H9 (cell line): ENCODE measurements at regions not wholly inside any gene's neighbourhood (a gene's known extent, or its start where the extent isn't known, plus 50 kb on each side); places are given as distances from the start of the nearest gene placed in this dataset.

Experiments used
- DNase-seq: peaks from one replicate; pipeline ENCODE4 v3.0.0-alpha.2; 2017
- H2AFZ ChIP-seq: one replicate; pipeline ENCODE4 v1.6.1; 2013; ENCODE audit warnings: mild to moderate bottlenecking, low read length, control low read depth, moderate library complexity
- H2AK5ac ChIP-seq: 2 replicates; pipeline ENCODE4 v1.6.1; 2013; ENCODE audit warnings: low read length, control low read depth, mixed read lengths; ENCODE audit not compliant: insufficient read length
- H2BK120ac ChIP-seq: one replicate; pipeline ENCODE4 v1.6.1; 2013; ENCODE audit warnings: low read depth, mild to moderate bottlenecking, low read length, control low read depth, inconsistent platforms; ENCODE audit not compliant: poor library complexity, severe bottlenecking
- H2BK12ac ChIP-seq: 2 replicates; pipeline ENCODE4 v1.6.1; 2013; ENCODE audit warnings: low read length, control low read depth, mixed read lengths, low read depth; ENCODE audit not compliant: insufficient read length
- H2BK15ac ChIP-seq: 2 replicates; pipeline ENCODE4 v1.6.1; 2013; ENCODE audit warnings: low read depth, low read length, control low read depth
- H2BK20ac ChIP-seq: one replicate; pipeline ENCODE4 v1.6.1; 2013; ENCODE audit warnings: low read depth, mild to moderate bottlenecking, low read length, control low read depth, inconsistent platforms; ENCODE audit not compliant: poor library complexity, severe bottlenecking
- H2BK5ac ChIP-seq: 2 replicates; pipeline ENCODE4 v1.6.1; 2013; ENCODE audit warnings: low read length, control low read depth, mixed read lengths; ENCODE audit not compliant: insufficient read length
- H3K14ac ChIP-seq: 2 replicates; pipeline ENCODE4 v1.6.1; 2013; ENCODE audit warnings: low read length, control low read depth; ENCODE audit not compliant: insufficient read depth
- H3K18ac ChIP-seq: 2 replicates; pipeline ENCODE4 v1.6.1; 2013; ENCODE audit warnings: low read depth, mild to moderate bottlenecking, mixed read lengths, low read length, control low read depth; ENCODE audit not compliant: insufficient read length
- H3K23ac ChIP-seq: 2 replicates; pipeline ENCODE4 v1.6.1; 2013; ENCODE audit warnings: low read length, control low read depth, mixed read lengths, low read depth; ENCODE audit not compliant: insufficient read length
- H3K23me2 ChIP-seq: 2 replicates; pipeline ENCODE4 v1.6.1; 2013; ENCODE audit warnings: low read depth, mild to moderate bottlenecking, mixed read lengths, low read length, control low read depth; ENCODE audit not compliant: insufficient read length, poor library complexity, severe bottlenecking
- H3K27ac ChIP-seq: 2 replicates; pipeline ENCODE4 v1.5.1; 2013; ENCODE audit warnings: low read length, control low read depth, mixed read lengths, low read depth; ENCODE audit not compliant: insufficient read length
- H3K27me3 ChIP-seq: 2 replicates; pipeline ENCODE4 v1.6.1; 2013; ENCODE audit warnings: low read length, control low read depth, inconsistent platforms; ENCODE audit not compliant: insufficient read depth
- H3K4ac ChIP-seq: 2 replicates; pipeline ENCODE4 v1.6.1; 2013; ENCODE audit warnings: low read depth, mild to moderate bottlenecking, control low read depth, inconsistent platforms, low read length, moderate library complexity
- H3K4me1 ChIP-seq: 2 replicates; pipeline ENCODE4 v1.6.1; 2013; ENCODE audit warnings: low read length, control low read depth, inconsistent platforms; ENCODE audit not compliant: insufficient read depth
- H3K4me2 ChIP-seq: 2 replicates; pipeline ENCODE4 v1.6.1; 2013; ENCODE audit warnings: low read length, control low read depth, mixed read lengths; ENCODE audit not compliant: insufficient read length, insufficient read depth
- H3K56ac ChIP-seq: 2 replicates; pipeline ENCODE4 v1.6.1; 2013; ENCODE audit warnings: low read depth, mild to moderate bottlenecking, mixed read lengths, low read length, control low read depth; ENCODE audit not compliant: insufficient read length
- H3K79me1 ChIP-seq: 2 replicates; pipeline ENCODE4 v1.6.1; 2013; ENCODE audit warnings: low read depth, mild to moderate bottlenecking, moderate library complexity, low read length, control low read depth, inconsistent platforms; ENCODE audit not compliant: insufficient read depth, poor library complexity, severe bottlenecking
- H3K79me2 ChIP-seq: 2 replicates; pipeline ENCODE4 v1.6.1; 2013; ENCODE audit warnings: low read length, control low read depth, inconsistent platforms; ENCODE audit not compliant: insufficient read depth
- H3K9ac ChIP-seq: 2 replicates; pipeline ENCODE4 v1.6.1; 2013; ENCODE audit warnings: low read length, control low read depth, mixed read lengths; ENCODE audit not compliant: insufficient read length; ENCODE audit errors: extremely low read depth
- H3K9me3 ChIP-seq: one replicate; pipeline ENCODE4 v1.6.1; 2013; ENCODE audit warnings: low read depth, low read length, inconsistent platforms; ENCODE audit not compliant: control insufficient read depth
- H3T11ph ChIP-seq: one replicate; pipeline ENCODE4 v1.6.1; 2013; ENCODE audit warnings: mild to moderate bottlenecking, low read length, control low read depth, inconsistent platforms
- H4K20me1 ChIP-seq: one replicate; pipeline ENCODE4 v1.6.1; 2013; ENCODE audit not compliant: control insufficient read depth, insufficient read length, insufficient read depth
- H4K5ac ChIP-seq: 2 replicates; pipeline ENCODE4 v1.6.1; 2013; ENCODE audit warnings: low read depth, mild to moderate bottlenecking, mixed read lengths, low read length, control low read depth; ENCODE audit not compliant: insufficient read length
- H4K8ac ChIP-seq: replicated peaks from 2 replicates; pipeline ENCODE4 v1.6.1; 2013; ENCODE audit warnings: low read length, control low read depth, mixed read lengths, low read depth; ENCODE audit not compliant: insufficient read length
- H4K91ac ChIP-seq: 2 replicates; pipeline ENCODE4 v1.6.1; 2013; ENCODE audit warnings: low read depth, mild to moderate bottlenecking, moderate library complexity, mixed read lengths, low read length, control low read depth; ENCODE audit not compliant: insufficient read length
- H3K27ac Mint-ChIP-seq, 3 experiments: 2 replicates in 2 of 3; 3 replicates in 1 of 3; pipeline ENCODE4 v1.8.0; 2020 to 2021; ENCODE audit warnings: mixed read lengths in 3 of 3, mild to moderate bottlenecking in 1 of 3, moderate library complexity in 1 of 3
- H3K27me3 Mint-ChIP-seq: 2 replicates; pipeline ENCODE4 v1.8.0; 2021; ENCODE audit warnings: low read depth, mild to moderate bottlenecking, moderate library complexity, mixed read lengths
- H3K36me3 Mint-ChIP-seq, 3 experiments: 2 replicates in 2 of 3; 3 replicates in 1 of 3; pipeline ENCODE4 v1.8.0; 2020 to 2021; ENCODE audit warnings: low read depth in 3 of 3, mixed read lengths in 3 of 3; ENCODE audit not compliant: insufficient read depth in 1 of 3
- H3K4me1 Mint-ChIP-seq, 2 experiments: 2 replicates each; pipeline ENCODE4 v1.8.0; 2020; ENCODE audit warnings: mixed read lengths in 2 of 2
- H3K4me3 Mint-ChIP-seq, 2 experiments: 2 replicates in 1 of 2; 3 replicates in 1 of 2; pipeline ENCODE4 v1.8.0; 2020 to 2021; ENCODE audit warnings: mild to moderate bottlenecking in 2 of 2, mixed read lengths in 2 of 2, moderate library complexity in 1 of 2
- H3K9me3 Mint-ChIP-seq, 2 experiments: 2 replicates in 1 of 2; 3 replicates in 1 of 2; pipeline ENCODE4 v1.8.0; 2020; ENCODE audit warnings: mild to moderate bottlenecking in 2 of 2, mixed read lengths in 2 of 2, moderate library complexity in 1 of 2
- WGBS: extraction: QIAGEN DNeasy Blood & Tissue Kit; methylation state at CpG from one replicate; pipeline ENCODE4 v1.1.7; 2013; ENCODE audit warnings: missing lambda C conversion rate, low lambda C conversion rate, mixed read lengths; ENCODE audit not compliant: insufficient read length; ENCODE audit errors: extremely low coverage; 5-methylcytosine and 5-hydroxymethylcytosine counted together
- TF ChIP-seq, protein P1 (sequence below): fragments of 200-600 bp; sonication (generic); conservative IDR thresholded peaks from 3 replicates; pipeline ENCODE4 v1.8.0; 2021; ENCODE audit warnings: antibody characterized with exemption, mild to moderate bottlenecking

DNA sequence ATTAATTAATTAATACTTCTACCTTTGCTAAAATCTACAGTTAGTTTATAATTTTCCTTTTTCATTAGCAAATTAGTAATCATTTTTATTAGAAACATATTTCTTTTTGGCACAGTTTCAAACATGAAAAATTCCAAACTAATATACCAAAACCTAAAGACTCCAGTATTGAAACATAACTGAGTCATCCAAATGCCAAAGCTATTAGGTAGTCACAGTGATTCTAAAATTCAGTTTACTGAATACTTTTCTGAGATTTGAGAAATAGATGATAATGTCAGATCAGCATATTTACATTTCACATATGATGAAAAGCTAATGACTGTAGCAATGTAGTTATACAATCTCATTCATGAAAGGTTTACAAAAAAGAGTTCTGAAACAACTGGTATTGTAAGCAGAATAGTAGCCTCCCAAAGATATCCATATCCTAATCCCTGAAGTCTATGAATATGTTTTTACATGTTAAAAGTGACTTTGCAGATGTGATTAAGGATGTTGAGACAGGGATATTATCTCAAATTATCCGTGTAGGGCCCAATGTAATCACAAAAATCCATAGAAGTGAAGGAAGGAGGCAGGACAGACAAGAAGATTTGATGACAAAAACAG, 680.2 kb upstream of the CHAC2 start:
- no peak overlapping the region for H3K9ac ChIP-seq
- no peak overlapping the region for H3K27ac Mint-ChIP-seq
- no CpG with 5 or more reads among the region's 1 CpG for WGBS

More for the DNA sequence above, 680.2 kb upstream of the CHAC2 start:
- Histone ChIP-seq H2AFZ (no peak overlapping the region), H3K27me3 (no peaks in the 10 kb centered on the region), H3K18ac (no peak overlapping the region), H4K91ac (no peak overlapping the region), H3K14ac (no peak overlapping the region), H3K4me2 (no peak overlapping the region), H2BK20ac (no peak overlapping the region), H3K27ac (no peak overlapping the region), H3K23ac (no peak overlapping the region), H4K8ac (no peak overlapping the region), H3K4ac (no peak overlapping the region), H3K9me3 (no peaks in the 10 kb centered on the region), H3K79me1 (no peaks in the 10 kb centered on the region), H2BK15ac (no peak overlapping the region), H3K79me2 (no peaks in the 10 kb centered on the region), H2BK120ac (no peak overlapping the region), H2BK12ac (no peak overlapping the region), H2BK5ac (no peak overlapping the region), H4K20me1 (no peaks in the 10 kb centered on the region), H3K4me1 (no peaks in the 10 kb centered on the region), H3T11ph (no peak overlapping the region), H3K56ac (no peak overlapping the region), H4K5ac (no peak overlapping the region), H3K23me2 (no peaks in the 10 kb centered on the region), H2AK5ac (no peak overlapping the region)
- TF ChIP-seq, protein P1, sequence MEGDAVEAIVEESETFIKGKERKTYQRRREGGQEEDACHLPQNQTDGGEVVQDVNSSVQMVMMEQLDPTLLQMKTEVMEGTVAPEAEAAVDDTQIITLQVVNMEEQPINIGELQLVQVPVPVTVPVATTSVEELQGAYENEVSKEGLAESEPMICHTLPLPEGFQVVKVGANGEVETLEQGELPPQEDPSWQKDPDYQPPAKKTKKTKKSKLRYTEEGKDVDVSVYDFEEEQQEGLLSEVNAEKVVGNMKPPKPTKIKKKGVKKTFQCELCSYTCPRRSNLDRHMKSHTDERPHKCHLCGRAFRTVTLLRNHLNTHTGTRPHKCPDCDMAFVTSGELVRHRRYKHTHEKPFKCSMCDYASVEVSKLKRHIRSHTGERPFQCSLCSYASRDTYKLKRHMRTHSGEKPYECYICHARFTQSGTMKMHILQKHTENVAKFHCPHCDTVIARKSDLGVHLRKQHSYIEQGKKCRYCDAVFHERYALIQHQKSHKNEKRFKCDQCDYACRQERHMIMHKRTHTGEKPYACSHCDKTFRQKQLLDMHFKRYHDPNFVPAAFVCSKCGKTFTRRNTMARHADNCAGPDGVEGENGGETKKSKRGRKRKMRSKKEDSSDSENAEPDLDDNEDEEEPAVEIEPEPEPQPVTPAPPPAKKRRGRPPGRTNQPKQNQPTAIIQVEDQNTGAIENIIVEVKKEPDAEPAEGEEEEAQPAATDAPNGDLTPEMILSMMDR, result no peak
- Mint-ChIP-seq H3K4me1 (peaks cover 5 to 8% of the 10 kb centered on the region in 2 experiments; a peak in 3 of 4 replicates), H3K9me3 (peaks cover 0 to 5% of the 10 kb centered on the region in 2 experiments; a peak in 3 of 5 replicates), H3K36me3 (peaks cover 0 to 8% (median 2%) of the 10 kb centered on the region in 3 experiments; a peak in 4 of 7 replicates), H3K4me3 (no peak overlapping the region), H3K27me3 (no peaks in the 10 kb centered on the region)
- DNase-seq, result no peak
